ENCODE measurements at regions not wholly inside any gene's neighbourhood (a gene's known extent, or its start where the extent isn't known, plus 50 kb on each side); places are given as distances from the start of the nearest gene placed in this dataset.

GRCh38 chr11:29438815-29439214 is 578.0 kb downstream of the KCNA4 start:
- TF ChIP-seq, protein P1, sequence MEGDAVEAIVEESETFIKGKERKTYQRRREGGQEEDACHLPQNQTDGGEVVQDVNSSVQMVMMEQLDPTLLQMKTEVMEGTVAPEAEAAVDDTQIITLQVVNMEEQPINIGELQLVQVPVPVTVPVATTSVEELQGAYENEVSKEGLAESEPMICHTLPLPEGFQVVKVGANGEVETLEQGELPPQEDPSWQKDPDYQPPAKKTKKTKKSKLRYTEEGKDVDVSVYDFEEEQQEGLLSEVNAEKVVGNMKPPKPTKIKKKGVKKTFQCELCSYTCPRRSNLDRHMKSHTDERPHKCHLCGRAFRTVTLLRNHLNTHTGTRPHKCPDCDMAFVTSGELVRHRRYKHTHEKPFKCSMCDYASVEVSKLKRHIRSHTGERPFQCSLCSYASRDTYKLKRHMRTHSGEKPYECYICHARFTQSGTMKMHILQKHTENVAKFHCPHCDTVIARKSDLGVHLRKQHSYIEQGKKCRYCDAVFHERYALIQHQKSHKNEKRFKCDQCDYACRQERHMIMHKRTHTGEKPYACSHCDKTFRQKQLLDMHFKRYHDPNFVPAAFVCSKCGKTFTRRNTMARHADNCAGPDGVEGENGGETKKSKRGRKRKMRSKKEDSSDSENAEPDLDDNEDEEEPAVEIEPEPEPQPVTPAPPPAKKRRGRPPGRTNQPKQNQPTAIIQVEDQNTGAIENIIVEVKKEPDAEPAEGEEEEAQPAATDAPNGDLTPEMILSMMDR (IDR thresholded peaks at IDR 0.05; ENCODE audit: borderline replicate concordance, extremely low read depth, low read length, poor library complexity, severe bottlenecking): no peak
- TF ChIP-seq EZH2 (IDR thresholded peaks at IDR 0.05; ENCODE audit: borderline replicate concordance, low read depth, low read length, severe bottlenecking): no peak

All from DND-41 (cell line).